RWPE2 (cell line): ENCODE measurements at regions not wholly inside any gene's neighbourhood (a gene's known extent, or its start where the extent isn't known, plus 50 kb on each side); places are given as distances from the start of the nearest gene placed in this dataset.

ENCODE experiments used
- ATAC-seq: fragments of 200-7000 bp; cut with Tn5 transposase; 3 replicates; pipeline ENCODE4 v1.9.1; 2021; ENCODE audit warnings: low read depth
- DNase-seq: peaks from one replicate; pipeline ENCODE4 v3.0.0-alpha.2; 2020; ENCODE audit warnings: low spot score
- H3K27ac ChIP-seq: fragments of 450-650 bp; 2 replicates; pipeline ENCODE4 v1.5.1; 2017; ENCODE audit warnings: mild to moderate bottlenecking; ENCODE audit not compliant: poor library complexity, severe bottlenecking
- H3K27me3 ChIP-seq: fragments of 250-450 bp; sonication (Bioruptor Pico); 2 replicates; pipeline ENCODE4 v1.5.1; 2021; ENCODE audit warnings: mild to moderate bottlenecking, moderate library complexity; ENCODE audit not compliant: insufficient read depth, poor library complexity, severe bottlenecking
- H3K36me3 ChIP-seq: fragments of 250-450 bp; sonication (Bioruptor Pico); 2 replicates; pipeline ENCODE4 v1.5.1; 2020; ENCODE audit warnings: low read depth, mild to moderate bottlenecking, moderate library complexity
- H3K4me1 ChIP-seq: fragments of 250-450 bp; sonication (Bioruptor Pico); 2 replicates; pipeline ENCODE4 v1.5.1; 2021; ENCODE audit warnings: mild to moderate bottlenecking, moderate library complexity; ENCODE audit not compliant: insufficient read depth, poor library complexity, severe bottlenecking
- H3K4me3 ChIP-seq: fragments of 250-450 bp; sonication (Bioruptor Pico); 2 replicates; pipeline ENCODE4 v1.5.1; 2021; ENCODE audit warnings: mild to moderate bottlenecking, moderate library complexity; ENCODE audit not compliant: severe bottlenecking
- H3K9me3 ChIP-seq: fragments of 250-450 bp; sonication (Bioruptor Pico); 2 replicates; pipeline ENCODE4 v1.5.1; 2021; ENCODE audit warnings: mild to moderate bottlenecking, moderate library complexity; ENCODE audit not compliant: severe bottlenecking
- TF ChIP-seq, protein P1 (sequence below): fragments of 450-650 bp; IDR thresholded peaks from one replicate; pipeline ENCODE4 v1.5.1; 2017; ENCODE audit warnings: mild to moderate bottlenecking, moderate library complexity; ENCODE audit not compliant: poor library complexity, severe bottlenecking

DNA sequence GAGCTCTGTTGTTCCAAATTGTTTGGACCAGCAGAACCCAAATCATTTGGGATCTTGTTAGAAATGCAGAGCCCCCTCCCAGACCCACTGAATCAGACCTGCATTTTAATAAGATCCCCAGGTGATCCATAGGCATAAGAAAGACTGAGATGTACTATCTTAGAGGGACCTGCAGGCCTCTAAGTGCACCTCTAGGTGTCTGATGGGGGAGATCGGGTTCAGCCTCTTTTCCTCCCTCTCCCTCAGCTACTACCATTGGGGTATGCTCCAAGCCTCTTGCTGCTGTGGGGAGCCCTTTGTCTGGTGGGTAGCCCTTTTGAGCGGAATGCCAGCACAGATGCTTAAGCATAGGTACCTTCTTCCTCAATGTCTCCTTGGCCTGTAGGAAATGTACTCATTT lies 63.8 kb upstream of the RPS6KA3 start:
- no peaks in the 10 kb centered on the region for H3K4me1 ChIP-seq
- no peak for DNase-seq
- H3K36me3 ChIP-seq: no peaks in the 10 kb centered on the region
- no peak for ATAC-seq
- H3K9me3 ChIP-seq: no peaks in the 10 kb centered on the region
- no peak overlapping the region for H3K27ac ChIP-seq
- H3K4me3 ChIP-seq: no peak overlapping the region
- TF ChIP-seq, protein P1, sequence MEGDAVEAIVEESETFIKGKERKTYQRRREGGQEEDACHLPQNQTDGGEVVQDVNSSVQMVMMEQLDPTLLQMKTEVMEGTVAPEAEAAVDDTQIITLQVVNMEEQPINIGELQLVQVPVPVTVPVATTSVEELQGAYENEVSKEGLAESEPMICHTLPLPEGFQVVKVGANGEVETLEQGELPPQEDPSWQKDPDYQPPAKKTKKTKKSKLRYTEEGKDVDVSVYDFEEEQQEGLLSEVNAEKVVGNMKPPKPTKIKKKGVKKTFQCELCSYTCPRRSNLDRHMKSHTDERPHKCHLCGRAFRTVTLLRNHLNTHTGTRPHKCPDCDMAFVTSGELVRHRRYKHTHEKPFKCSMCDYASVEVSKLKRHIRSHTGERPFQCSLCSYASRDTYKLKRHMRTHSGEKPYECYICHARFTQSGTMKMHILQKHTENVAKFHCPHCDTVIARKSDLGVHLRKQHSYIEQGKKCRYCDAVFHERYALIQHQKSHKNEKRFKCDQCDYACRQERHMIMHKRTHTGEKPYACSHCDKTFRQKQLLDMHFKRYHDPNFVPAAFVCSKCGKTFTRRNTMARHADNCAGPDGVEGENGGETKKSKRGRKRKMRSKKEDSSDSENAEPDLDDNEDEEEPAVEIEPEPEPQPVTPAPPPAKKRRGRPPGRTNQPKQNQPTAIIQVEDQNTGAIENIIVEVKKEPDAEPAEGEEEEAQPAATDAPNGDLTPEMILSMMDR: no peak
- H3K27me3 ChIP-seq: no peaks in the 10 kb centered on the region

DNA sequence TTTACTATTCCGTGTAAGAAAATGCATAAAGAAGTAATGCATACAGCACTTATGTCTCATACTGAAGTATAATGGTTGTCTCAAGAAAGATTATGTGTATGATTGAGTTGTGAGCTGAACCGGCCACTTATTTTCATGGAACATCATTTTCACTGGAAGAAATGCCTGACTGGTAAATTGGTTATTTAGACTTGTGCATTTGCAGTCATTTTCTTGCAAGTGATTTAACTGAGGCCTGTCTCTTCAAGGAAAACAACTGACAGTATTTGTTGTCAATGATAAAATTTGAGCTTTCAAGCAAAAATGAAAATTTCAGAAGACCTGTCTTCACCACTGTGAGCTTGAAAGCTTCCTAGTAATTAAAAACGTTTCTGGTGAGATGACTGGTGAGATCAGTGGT lies 62.7 kb upstream of the RPS6KA3 start:
- no peaks in the 10 kb centered on the region for H3K36me3 ChIP-seq
- no peaks in the 10 kb centered on the region for H3K27me3 ChIP-seq
- DNase-seq: no peak
- H3K9me3 ChIP-seq: no peaks in the 10 kb centered on the region
- H3K4me3 ChIP-seq: no peak overlapping the region
- no peak for ATAC-seq
- no peak overlapping the region for H3K27ac ChIP-seq
- TF ChIP-seq, protein P1: no peak
- no peaks in the 10 kb centered on the region for H3K4me1 ChIP-seq

DNA sequence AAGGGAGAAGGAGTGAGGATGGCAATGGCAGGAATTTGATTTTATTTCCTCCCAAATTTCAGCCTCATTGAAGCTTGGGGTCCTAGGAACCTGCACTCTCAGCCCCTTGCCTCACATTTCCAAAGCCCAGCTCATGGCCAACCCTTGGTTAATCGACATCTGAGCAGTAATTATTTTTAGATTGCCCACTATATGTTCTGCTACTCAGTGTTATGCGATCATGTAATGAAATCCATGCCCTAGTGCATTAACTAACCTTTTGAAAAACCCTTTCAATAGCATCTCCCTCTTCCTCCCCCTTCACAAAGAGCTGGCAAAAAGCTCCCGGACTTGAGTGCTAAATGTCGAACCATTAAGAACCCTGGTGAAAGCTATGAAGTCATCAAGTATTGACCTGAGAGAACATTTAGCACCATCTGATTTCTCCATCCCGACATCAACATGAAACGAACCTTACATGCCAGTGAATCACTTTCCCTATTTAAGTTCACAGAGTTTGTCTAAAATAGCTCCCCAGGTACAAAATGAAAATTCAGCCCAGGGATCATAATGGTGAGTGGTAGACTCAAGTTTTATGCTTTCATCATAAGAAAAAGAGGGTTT lies 59.2 kb upstream of the RPS6KA3 start:
- H3K36me3 ChIP-seq: no peaks in the 10 kb centered on the region
- TF ChIP-seq, protein P1: no peak
- H3K4me1 ChIP-seq: no peaks in the 10 kb centered on the region
- DNase-seq (no peak), ATAC-seq (no peak)
- no peaks in the 10 kb centered on the region for H3K9me3 ChIP-seq
- H3K27ac ChIP-seq: no peak overlapping the region
- H3K27me3 ChIP-seq: no peaks in the 10 kb centered on the region
- H3K4me3 ChIP-seq: no peak overlapping the region

GRCh38 chrX:20322887-20323286 lies 56.2 kb upstream of the RPS6KA3 start:
- DNase-seq (no peak), ATAC-seq (no peak)
- Histone ChIP-seq H3K4me1 (no peaks in the 10 kb centered on the region), H3K36me3 (no peaks in the 10 kb centered on the region), H3K4me3 (no peak overlapping the region), H3K27ac (no peak overlapping the region), H3K9me3 (no peaks in the 10 kb centered on the region), H3K27me3 (no peaks in the 10 kb centered on the region)
- TF ChIP-seq, protein P1: no peak

GRCh38 chrX:20320461-20321159 lies 53.9 kb upstream of the RPS6KA3 start:
- Histone ChIP-seq H3K9me3 (no peaks in the 10 kb centered on the region), H3K4me1 (no peaks in the 10 kb centered on the region), H3K27me3 (no peaks in the 10 kb centered on the region), H3K27ac (no peak overlapping the region), H3K4me3 (no peak overlapping the region), H3K36me3 (no peaks in the 10 kb centered on the region)
- TF ChIP-seq, protein P1: no peak
- DNase-seq (no peak), ATAC-seq (no peak)
